Gastrocnemius medialis (tissue), 4 donors: ENCODE measurements at regions not wholly inside any gene's neighbourhood (a gene's known extent, or its start where the extent isn't known, plus 50 kb on each side); places are given as distances from the start of the nearest gene placed in this dataset.

Source experiments
- ATAC-seq, 2 donors: fragments of 150-250 bp; one replicate each; pipeline ENCODE4 v1.9.1; 2016
- DNase-seq, 2 donors: peaks; one replicate each; pipeline ENCODE4 v3.0.0-alpha.2; 2019
- H3K27ac ChIP-seq, 4 donors: fragments of 200-600 bp; sonication (generic); 1 replicate in 1 of 4; 2 replicates in 3 of 4; pipeline ENCODE4 v1.5.1; 2016 to 2018; ENCODE audit warnings: mild to moderate bottlenecking in 2 of 4, moderate library complexity in 1 of 4
- H3K27me3 ChIP-seq, 3 donors: fragments of 200-600 bp; sonication (generic) in 2 of 3; 1 replicate in 1 of 3; 2 replicates in 2 of 3; pipeline versions ENCODE4 v1.5.1 to v1.6.0; 2016 to 2019; ENCODE audit warnings: mild to moderate bottlenecking in 1 of 3, moderate library complexity in 1 of 3
- H3K36me3 ChIP-seq, 2 donors: fragments of 200-600 bp; sonication (generic) in 1 of 2; one replicate each; pipeline ENCODE4 v1.5.1; 2017 to 2018
- H3K4me1 ChIP-seq, 2 donors: fragments of 200-600 bp; sonication (generic) in 1 of 2; one replicate each; pipeline ENCODE4 v1.5.1; 2016 to 2017; ENCODE audit warnings: mild to moderate bottlenecking in 2 of 2
- H3K4me3 ChIP-seq, 4 donors: fragments of 200-600 bp; sonication (generic) in 3 of 4; 1 replicate in 1 of 4; 2 replicates in 3 of 4; pipeline ENCODE4 v1.5.1; 2016 to 2019; ENCODE audit warnings: mild to moderate bottlenecking in 2 of 4
- H3K9me3 ChIP-seq, 3 donors: fragments of 200-600 bp; sonication (generic) in 2 of 3; 1 replicate in 1 of 3; 2 replicates in 2 of 3; pipeline ENCODE4 v1.5.1; 2016 to 2019
- POLR2A ChIP-seq, 2 donors: fragments of 450-650 bp; IDR thresholded peaks; one replicate each; pipeline ENCODE4 v1.6.1; 2017; ENCODE audit warnings: antibody characterized with exemption in 2 of 2, mild to moderate bottlenecking in 2 of 2, moderate library complexity in 2 of 2
- in situ Hi-C, 4 donors: fragments of 200-750 bp; cut with MboI; loops; one replicate each; pipeline versions ENCODE4 v1.15.0 to v1.8.0; 2017; ENCODE audit warnings: low sequenced_read_pairs in 4 of 4
- intact Hi-C: fragments of 100-400 bp; cut with DNase I; formaldehyde crosslinking; loops from one replicate; pipeline ENCODE4 v1.15.1; 2023; ENCODE audit warnings: low total_unique reads
- TF ChIP-seq, protein P1 (sequence below), 5 experiments: fragments of 450-650 bp in 3 of 5; fragments of 200-600 bp in 2 of 5; sonication (generic) in 2 of 5; IDR thresholded peaks in 4 of 5; conservative IDR thresholded peaks in 1 of 5; 1 replicate in 4 of 5; 2 replicates in 1 of 5; pipeline ENCODE4 v1.5.1; 2016 to 2019; ENCODE audit warnings: antibody characterized with exemption in 5 of 5, mild to moderate bottlenecking in 3 of 5, moderate library complexity in 3 of 5

DNA sequence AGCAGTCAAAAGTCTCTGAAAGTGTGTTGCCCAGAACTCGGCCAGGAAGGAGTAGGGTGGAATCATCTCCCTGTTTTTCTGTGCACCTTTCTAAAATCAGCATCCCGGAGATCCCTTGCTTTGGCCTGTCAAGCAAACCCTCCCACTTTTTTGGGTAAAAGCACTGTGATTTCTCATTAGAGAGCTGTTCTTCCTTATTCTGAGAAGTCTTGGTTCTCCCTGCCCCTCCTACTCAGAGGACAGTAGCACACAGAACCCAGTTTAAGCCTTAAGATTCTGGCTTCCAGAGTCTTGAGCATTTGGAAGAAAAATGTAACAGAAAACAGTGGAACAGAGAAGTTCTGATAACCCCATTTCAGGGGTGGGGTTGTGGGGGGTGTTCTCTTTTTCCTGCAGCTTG lies 52.6 kb upstream of the KATNAL1 start:
- in situ Hi-C loops (no loop called here), intact Hi-C loops (no loop called here)

DNA sequence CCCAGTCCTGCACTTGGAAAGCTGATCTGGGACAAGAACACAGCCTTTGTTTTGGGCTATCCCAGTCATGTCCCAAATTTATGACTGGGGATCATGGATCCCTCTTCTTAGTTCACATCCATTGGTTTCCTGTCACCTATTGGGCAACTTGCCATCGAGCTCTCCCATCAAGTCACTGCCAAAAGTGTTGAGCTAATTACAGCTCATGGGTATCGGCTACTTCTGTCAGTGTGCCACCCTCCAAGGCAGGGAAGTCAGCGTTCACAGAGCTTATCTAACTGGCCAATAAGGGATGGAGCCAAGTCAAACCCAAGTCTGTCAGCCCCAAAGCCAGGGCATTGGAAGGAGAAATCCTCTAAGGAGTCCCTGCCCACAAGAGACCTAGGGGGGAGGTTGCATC lies 53.2 kb upstream of the KATNAL1 start:
- no peaks in the 10 kb centered on the region for H3K36me3 ChIP-seq
- DNase-seq (no peak), ATAC-seq (no peak)
- intact Hi-C loops (no loop called here), in situ Hi-C loops (no loop called here)
- TF ChIP-seq POLR2A (IDR thresholded peaks at IDR 0.05) = no peak
- TF ChIP-seq, protein P1, sequence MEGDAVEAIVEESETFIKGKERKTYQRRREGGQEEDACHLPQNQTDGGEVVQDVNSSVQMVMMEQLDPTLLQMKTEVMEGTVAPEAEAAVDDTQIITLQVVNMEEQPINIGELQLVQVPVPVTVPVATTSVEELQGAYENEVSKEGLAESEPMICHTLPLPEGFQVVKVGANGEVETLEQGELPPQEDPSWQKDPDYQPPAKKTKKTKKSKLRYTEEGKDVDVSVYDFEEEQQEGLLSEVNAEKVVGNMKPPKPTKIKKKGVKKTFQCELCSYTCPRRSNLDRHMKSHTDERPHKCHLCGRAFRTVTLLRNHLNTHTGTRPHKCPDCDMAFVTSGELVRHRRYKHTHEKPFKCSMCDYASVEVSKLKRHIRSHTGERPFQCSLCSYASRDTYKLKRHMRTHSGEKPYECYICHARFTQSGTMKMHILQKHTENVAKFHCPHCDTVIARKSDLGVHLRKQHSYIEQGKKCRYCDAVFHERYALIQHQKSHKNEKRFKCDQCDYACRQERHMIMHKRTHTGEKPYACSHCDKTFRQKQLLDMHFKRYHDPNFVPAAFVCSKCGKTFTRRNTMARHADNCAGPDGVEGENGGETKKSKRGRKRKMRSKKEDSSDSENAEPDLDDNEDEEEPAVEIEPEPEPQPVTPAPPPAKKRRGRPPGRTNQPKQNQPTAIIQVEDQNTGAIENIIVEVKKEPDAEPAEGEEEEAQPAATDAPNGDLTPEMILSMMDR (IDR thresholded peaks at IDR 0.05 in 4 of 5, conservative IDR thresholded peaks at IDR 0.05 in 1 of 5) = no peak
- H3K9me3 ChIP-seq = no peaks in the 10 kb centered on the region
- no peak overlapping the region for H3K27ac ChIP-seq
- no peaks in the 10 kb centered on the region for H3K27me3 ChIP-seq
- H3K4me3 ChIP-seq = no peak overlapping the region
- peaks cover 0 to 3% of the 10 kb centered on the region in 2 donors for H3K4me1 ChIP-seq

More for the DNA sequence above, 52.6 kb upstream of the KATNAL1 start:
- DNase-seq (no peak), ATAC-seq (no peak)
- TF ChIP-seq, protein P1 (IDR thresholded peaks at IDR 0.05 in 4 of 5, conservative IDR thresholded peaks at IDR 0.05 in 1 of 5) = no peak
- TF ChIP-seq POLR2A (IDR thresholded peaks at IDR 0.05) = no peak
- Histone ChIP-seq H3K27me3 (no peaks in the 10 kb centered on the region), H3K9me3 (no peaks in the 10 kb centered on the region), H3K27ac (no peak overlapping the region), H3K4me1 (peaks cover 0 to 3% of the 10 kb centered on the region in 2 donors), H3K4me3 (no peak overlapping the region), H3K36me3 (no peaks in the 10 kb centered on the region)

DNA sequence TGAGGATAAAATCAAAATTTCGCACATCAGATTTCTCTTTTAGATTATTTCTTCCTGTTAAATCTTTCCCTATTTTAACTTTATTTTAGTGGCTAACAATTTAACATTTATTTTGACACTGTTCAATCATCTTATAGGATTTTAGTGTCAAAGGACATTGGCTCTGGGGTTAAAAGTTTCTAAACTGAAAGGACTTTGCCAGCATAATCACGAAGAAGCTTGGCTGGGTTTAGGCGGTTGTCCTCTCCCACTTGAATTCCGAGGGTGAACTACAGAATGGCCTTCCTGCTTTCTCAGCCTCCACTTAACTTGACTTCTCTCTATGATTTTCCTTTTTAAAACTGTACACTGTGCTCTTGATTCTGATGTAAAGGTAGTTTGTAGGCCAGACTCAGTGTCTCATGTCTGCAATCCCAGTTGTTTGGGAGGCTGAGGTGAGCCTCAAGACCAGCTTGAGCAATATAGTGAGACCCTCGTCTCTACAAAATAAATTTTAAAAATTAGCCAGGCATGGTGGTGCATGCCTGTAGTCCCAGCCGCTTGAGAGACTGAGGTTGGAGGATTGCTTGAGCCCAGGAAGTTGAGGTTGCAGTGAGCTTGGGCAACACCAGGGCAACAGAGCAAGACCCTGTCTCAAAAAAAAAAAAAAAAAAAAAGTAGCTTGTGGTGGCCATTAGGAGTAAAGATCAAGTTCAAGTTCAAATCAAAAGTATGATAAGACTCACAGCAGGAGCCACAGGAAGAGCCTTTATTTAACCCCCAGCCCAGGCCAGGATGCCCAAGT lies 54.8 kb upstream of the KATNAL1 start:
- H3K27me3 ChIP-seq = no peaks in the 10 kb centered on the region
- no peak for ATAC-seq
- H3K4me1 ChIP-seq = peaks cover 0 to 3% of the 10 kb centered on the region in 2 donors
- H3K36me3 ChIP-seq = no peaks in the 10 kb centered on the region
- H3K9me3 ChIP-seq = no peaks in the 10 kb centered on the region
- intact Hi-C loops (no loop called here), in situ Hi-C loops (no loop called here)
- H3K4me3 ChIP-seq = no peak overlapping the region
- peak overlapping the region in 3 of 4 donors; percentile 20 to 52 (median 43) for H3K27ac ChIP-seq
- DNase-seq = no peak
- no peak for TF ChIP-seq POLR2A (IDR thresholded peaks at IDR 0.05)
- TF ChIP-seq, protein P1 (IDR thresholded peaks at IDR 0.05 in 4 of 5, conservative IDR thresholded peaks at IDR 0.05 in 1 of 5) = no peak

DNA sequence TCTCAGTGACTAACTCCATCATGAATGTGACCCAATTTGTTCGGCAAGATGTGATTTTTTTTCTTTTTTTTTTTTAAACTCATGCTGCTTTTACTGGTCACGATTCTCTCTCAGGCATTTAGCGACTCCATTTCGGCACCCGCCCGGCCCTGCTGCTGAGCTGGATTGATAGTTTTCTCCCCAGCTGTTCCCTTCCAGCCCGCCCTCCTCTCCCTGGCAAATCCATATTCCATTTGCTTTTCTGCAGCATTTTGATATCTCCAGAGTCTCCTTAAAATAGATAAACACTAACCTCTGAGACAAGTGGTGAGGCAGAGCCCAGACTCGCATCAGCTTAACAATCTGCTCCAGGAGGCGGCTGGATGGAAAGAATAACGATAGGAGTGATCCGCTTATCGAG lies 55.5 kb upstream of the KATNAL1 start:
- peaks cover 0 to 3% of the 10 kb centered on the region in 2 donors for H3K4me1 ChIP-seq
- TF ChIP-seq, protein P1 (IDR thresholded peaks at IDR 0.05 in 4 of 5, conservative IDR thresholded peaks at IDR 0.05 in 1 of 5) = no peak
- TF ChIP-seq POLR2A (IDR thresholded peaks at IDR 0.05) = no peak
- H3K27ac ChIP-seq = peak overlapping the region in 3 of 4 donors; percentile 20 to 52 (median 43)
- H3K36me3 ChIP-seq = no peaks in the 10 kb centered on the region
- H3K9me3 ChIP-seq = no peaks in the 10 kb centered on the region
- no peak for ATAC-seq
- in situ Hi-C loops (no loop called here), intact Hi-C loops (no loop called here)
- no peaks in the 10 kb centered on the region for H3K27me3 ChIP-seq
- no peak for DNase-seq
- H3K4me3 ChIP-seq = no peak overlapping the region
